WERI-Rb-1 (cell line): ENCODE measurements at regions not wholly inside any gene's neighbourhood (a gene's known extent, or its start where the extent isn't known, plus 50 kb on each side); places are given as distances from the start of the nearest gene placed in this dataset.

Experiments used
- DNase-seq: peaks from one replicate; pipeline ENCODE4 v3.0.0-alpha.2; 2020
- H3K27ac ChIP-seq: fragments of 250-450 bp; sonication (Bioruptor Pico); 2 replicates; pipeline ENCODE4 v1.5.1; 2020; ENCODE audit warnings: mild to moderate bottlenecking, moderate library complexity
- H3K27me3 ChIP-seq: fragments of 250-450 bp; sonication (Bioruptor Pico); 2 replicates; pipeline ENCODE4 v1.5.1; 2021; ENCODE audit warnings: mild to moderate bottlenecking, low read depth, moderate library complexity; ENCODE audit not compliant: insufficient read depth, severe bottlenecking
- H3K36me3 ChIP-seq: fragments of 250-450 bp; sonication (Bioruptor Pico); 2 replicates; pipeline ENCODE4 v1.5.1; 2020; ENCODE audit warnings: mild to moderate bottlenecking, moderate library complexity
- H3K4me3 ChIP-seq: 2 replicates; pipeline ENCODE4 v1.5.1; 2011; ENCODE audit warnings: low read depth, mild to moderate bottlenecking, control low read depth, low read length
- H3K9me3 ChIP-seq: fragments of 250-450 bp; sonication (Bioruptor Pico); 2 replicates; pipeline ENCODE4 v1.5.1; 2021; ENCODE audit warnings: mild to moderate bottlenecking, moderate library complexity; ENCODE audit not compliant: severe bottlenecking
- TF ChIP-seq, protein P1 (sequence below): IDR thresholded peaks from 2 replicates; pipeline ENCODE4 v1.5.1; 2011; ENCODE audit warnings: low read depth, mild to moderate bottlenecking, control low read depth, inconsistent platforms, low read length

DNA sequence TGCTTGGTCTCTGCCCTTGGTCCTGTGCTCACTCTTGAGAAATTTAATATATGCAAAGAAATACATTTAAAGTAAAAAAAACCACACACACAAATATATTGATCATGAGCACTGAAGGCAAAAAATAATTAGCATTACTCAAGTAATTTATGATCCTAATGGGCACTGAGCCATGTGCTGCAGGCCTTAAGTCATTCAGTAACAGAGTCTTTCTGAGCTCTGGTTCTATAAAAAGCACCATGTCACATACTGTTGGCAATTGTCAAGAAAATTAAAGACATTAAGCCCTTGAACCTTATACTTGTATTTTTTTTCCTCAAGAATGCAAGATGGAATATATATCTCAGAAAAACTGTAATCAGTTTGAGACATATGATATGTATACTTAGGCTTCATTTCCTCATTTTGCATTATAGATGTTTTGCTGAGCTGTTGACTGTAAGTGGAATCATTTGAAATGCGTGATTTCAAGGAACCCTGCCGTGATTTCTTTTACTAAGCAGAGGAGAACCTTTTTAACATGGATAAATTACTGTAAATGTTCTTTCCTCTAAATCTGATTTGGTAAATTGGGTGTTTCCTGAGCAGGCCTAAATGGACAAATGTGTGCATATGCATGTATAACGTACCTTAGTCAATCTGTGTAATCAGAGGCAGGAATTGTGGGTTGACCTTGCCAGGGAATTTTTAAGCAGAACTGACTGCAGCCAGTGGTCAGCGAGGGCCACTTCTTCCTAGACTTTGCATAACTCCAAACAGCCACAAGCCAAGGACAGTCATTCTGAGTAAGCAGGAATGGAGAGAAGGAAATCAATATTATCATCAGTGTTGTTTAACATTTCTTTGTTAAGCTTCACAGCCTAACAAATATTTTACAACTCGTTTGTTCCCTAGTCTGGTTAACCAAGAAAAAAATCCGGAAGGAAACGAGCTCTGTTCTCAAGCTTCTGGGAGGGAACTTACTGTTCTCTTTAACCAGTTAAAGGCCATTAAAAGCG lies 191.5 kb upstream of the ATP5MC3 start:
- DNase-seq = no peak
- Histone ChIP-seq H3K27ac (no peak overlapping the region), H3K36me3 (no peaks in the 10 kb centered on the region), H3K4me3 (no peak overlapping the region), H3K9me3 (no peaks in the 10 kb centered on the region), H3K27me3 (peaks cover 24% of the 10 kb centered on the region)
- TF ChIP-seq, protein P1, sequence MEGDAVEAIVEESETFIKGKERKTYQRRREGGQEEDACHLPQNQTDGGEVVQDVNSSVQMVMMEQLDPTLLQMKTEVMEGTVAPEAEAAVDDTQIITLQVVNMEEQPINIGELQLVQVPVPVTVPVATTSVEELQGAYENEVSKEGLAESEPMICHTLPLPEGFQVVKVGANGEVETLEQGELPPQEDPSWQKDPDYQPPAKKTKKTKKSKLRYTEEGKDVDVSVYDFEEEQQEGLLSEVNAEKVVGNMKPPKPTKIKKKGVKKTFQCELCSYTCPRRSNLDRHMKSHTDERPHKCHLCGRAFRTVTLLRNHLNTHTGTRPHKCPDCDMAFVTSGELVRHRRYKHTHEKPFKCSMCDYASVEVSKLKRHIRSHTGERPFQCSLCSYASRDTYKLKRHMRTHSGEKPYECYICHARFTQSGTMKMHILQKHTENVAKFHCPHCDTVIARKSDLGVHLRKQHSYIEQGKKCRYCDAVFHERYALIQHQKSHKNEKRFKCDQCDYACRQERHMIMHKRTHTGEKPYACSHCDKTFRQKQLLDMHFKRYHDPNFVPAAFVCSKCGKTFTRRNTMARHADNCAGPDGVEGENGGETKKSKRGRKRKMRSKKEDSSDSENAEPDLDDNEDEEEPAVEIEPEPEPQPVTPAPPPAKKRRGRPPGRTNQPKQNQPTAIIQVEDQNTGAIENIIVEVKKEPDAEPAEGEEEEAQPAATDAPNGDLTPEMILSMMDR = no peak

DNA sequence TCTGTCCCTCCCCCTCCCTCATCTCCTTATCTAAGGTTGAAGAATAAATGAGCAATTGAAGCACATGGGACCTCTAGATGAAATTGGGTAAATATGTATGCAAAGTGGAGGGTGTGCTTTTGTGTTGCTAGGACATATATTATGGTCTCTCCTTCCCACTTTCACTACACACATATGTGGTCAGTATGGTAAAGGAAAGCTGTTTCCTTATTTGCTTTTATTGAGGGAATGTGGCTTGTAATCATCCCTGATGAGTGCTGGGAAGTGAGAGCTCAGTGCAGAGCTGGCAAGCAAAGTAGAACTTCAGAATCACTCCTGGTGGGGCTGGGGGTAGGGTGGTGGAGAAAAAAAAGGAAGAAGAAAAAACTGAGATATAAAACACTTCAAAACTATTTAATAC lies 189.9 kb upstream of the ATP5MC3 start:
- Histone ChIP-seq H3K4me3 (no peak overlapping the region), H3K27me3 (peaks cover 19% of the 10 kb centered on the region), H3K9me3 (no peaks in the 10 kb centered on the region), H3K27ac (no peak overlapping the region), H3K36me3 (no peaks in the 10 kb centered on the region)
- no peak for DNase-seq
- TF ChIP-seq, protein P1 = no peak

DNA sequence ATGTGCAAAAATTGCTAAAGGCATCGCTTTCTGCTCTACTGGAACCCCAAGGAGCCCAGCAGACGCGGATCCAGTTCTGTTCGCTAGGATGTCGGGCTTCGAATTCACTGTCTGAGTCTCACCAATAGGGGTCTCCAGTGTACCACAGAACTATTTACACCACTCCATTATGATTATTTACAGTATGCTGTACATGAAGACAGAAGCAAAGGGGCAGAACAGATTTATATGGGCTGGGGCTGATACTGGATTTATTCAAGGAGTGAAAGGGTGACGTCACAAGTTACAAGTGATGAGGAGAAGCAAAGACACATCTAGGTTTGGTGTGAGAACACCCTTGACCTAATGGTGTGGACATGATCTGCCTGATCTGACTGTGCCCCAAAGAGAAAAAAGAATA lies 185.3 kb upstream of the ATP5MC3 start:
- TF ChIP-seq, protein P1 = peak; percentile 71
- H3K9me3 ChIP-seq = no peaks in the 10 kb centered on the region
- no peak overlapping the region for H3K4me3 ChIP-seq
- no peak overlapping the region for H3K27ac ChIP-seq
- peak; percentile 44 for DNase-seq
- no peaks in the 10 kb centered on the region for H3K36me3 ChIP-seq
- H3K27me3 ChIP-seq = peaks cover 34% of the 10 kb centered on the region

DNA sequence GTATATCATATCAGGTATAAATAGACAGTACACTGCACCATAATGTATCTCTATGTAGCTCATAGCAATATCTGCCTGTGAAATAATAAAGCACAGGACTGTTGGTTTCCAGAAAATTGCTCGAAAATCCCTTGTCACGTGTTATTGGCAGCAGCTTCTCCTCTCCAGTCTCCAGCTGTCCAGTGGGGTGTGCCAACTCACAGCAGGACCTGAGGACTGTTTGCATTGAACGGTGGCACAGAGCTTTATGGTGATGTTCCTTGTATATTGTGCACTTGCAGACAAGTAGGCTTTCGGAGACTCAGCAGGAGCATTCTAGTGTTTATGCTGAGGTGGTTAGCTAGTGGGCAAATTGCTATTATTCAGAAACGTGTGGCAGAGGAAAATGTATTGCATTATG lies 182.2 kb upstream of the ATP5MC3 start:
- H3K27me3 ChIP-seq = peaks cover 42% of the 10 kb centered on the region
- no peaks in the 10 kb centered on the region for H3K9me3 ChIP-seq
- H3K27ac ChIP-seq = no peak overlapping the region
- no peaks in the 10 kb centered on the region for H3K36me3 ChIP-seq
- no peak overlapping the region for H3K4me3 ChIP-seq
- TF ChIP-seq, protein P1 = no peak
- DNase-seq = no peak

DNA sequence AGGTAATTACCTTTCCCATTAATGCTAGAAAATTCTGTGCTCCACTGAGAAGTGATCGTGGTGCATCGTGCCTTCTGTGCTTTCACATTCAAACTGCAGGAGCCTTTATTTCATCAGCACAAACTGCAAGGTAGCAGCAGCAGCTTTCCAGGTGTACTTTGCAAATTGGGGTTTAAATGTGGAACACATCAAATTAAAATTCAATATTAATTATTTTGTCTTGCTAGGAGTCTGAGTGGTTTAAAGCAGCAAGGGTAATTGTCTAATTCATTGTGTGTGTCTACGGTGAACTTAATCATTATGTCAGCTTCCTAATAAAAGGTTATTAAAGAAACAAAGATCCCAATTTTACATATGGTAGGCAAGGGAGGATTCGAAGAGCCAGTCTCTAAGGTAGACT lies 180.8 kb upstream of the ATP5MC3 start:
- Histone ChIP-seq H3K36me3 (no peaks in the 10 kb centered on the region), H3K27me3 (peaks cover 39% of the 10 kb centered on the region), H3K9me3 (no peaks in the 10 kb centered on the region), H3K27ac (no peak overlapping the region), H3K4me3 (no peak overlapping the region)
- DNase-seq = no peak
- TF ChIP-seq, protein P1 = no peak
